GM23338 (cell line): ENCODE measurements at regions not wholly inside any gene's neighbourhood (a gene's known extent, or its start where the extent isn't known, plus 50 kb on each side); places are given as distances from the start of the nearest gene placed in this dataset.

Experiments
- ATAC-seq: fragments of 200-7000 bp; cut with Tn5 transposase; 3 replicates; pipeline ENCODE4 v1.9.1; 2020
- DNase-seq: peaks from one replicate; pipeline ENCODE4 v3.0.0-alpha.2; 2015; ENCODE audit warnings: low spot score
- H2AFZ ChIP-seq: fragments of 200-600 bp; sonication (generic); 2 replicates; pipeline ENCODE4 v1.8.0; 2016; ENCODE audit warnings: antibody characterized with exemption, mild to moderate bottlenecking, moderate library complexity
- H3F3A ChIP-seq: fragments of 200-600 bp; sonication (generic); replicated peaks from 2 replicates; pipeline ENCODE4 v1.8.0; 2017; ENCODE audit warnings: antibody characterized with exemption, mixed run types, low read depth
- H3K27ac ChIP-seq: fragments of 200-600 bp; sonication (generic); 2 replicates; pipeline ENCODE4 v1.6.1; 2016; ENCODE audit warnings: low read depth
- H3K27me3 ChIP-seq: fragments of 200-600 bp; sonication (generic); 2 replicates; pipeline ENCODE4 v1.8.0; 2016; ENCODE audit warnings: mild to moderate bottlenecking, mixed run types, moderate library complexity; ENCODE audit not compliant: insufficient read depth
- H3K36me3 ChIP-seq: fragments of 200-600 bp; sonication (generic); 2 replicates; pipeline ENCODE4 v1.8.0; 2016; ENCODE audit warnings: mild to moderate bottlenecking; ENCODE audit not compliant: insufficient read depth
- H3K4me1 ChIP-seq: fragments of 200-600 bp; sonication (generic); 2 replicates; pipeline ENCODE4 v1.8.0; 2016; ENCODE audit warnings: mild to moderate bottlenecking, moderate library complexity; ENCODE audit not compliant: insufficient read depth
- H3K4me2 ChIP-seq: fragments of 200-600 bp; sonication (generic); 2 replicates; pipeline ENCODE4 v1.7.1; 2017; ENCODE audit warnings: mixed run types
- H3K4me3 ChIP-seq: fragments of 200-600 bp; sonication (generic); 2 replicates; pipeline ENCODE4 v1.6.1; 2016; ENCODE audit warnings: mixed run types
- H3K79me2 ChIP-seq: fragments of 200-600 bp; sonication (generic); replicated peaks from 2 replicates; pipeline ENCODE4 v1.8.0; 2017; ENCODE audit warnings: mild to moderate bottlenecking; ENCODE audit not compliant: insufficient read depth
- H3K9me2 ChIP-seq: fragments of 200-600 bp; sonication (generic); 2 replicates; pipeline ENCODE4 v1.8.0; 2017; ENCODE audit not compliant: insufficient read depth
- H4K20me1 ChIP-seq: fragments of 200-600 bp; sonication (generic); replicated peaks from 2 replicates; pipeline ENCODE4 v1.8.0; 2017; ENCODE audit warnings: mild to moderate bottlenecking; ENCODE audit not compliant: insufficient read depth
- H3K27ac Mint-ChIP-seq: 2 replicates; pipeline ENCODE4 v1.8.0; 2020; ENCODE audit warnings: inconsistent platforms, mild to moderate bottlenecking, moderate library complexity, mixed read lengths
- H3K27me3 Mint-ChIP-seq: 3 replicates; pipeline ENCODE4 v1.8.0; 2022; ENCODE audit warnings: low read depth, mild to moderate bottlenecking, moderate library complexity, mixed read lengths, inconsistent platforms; ENCODE audit not compliant: insufficient read depth, poor library complexity
- H3K36me3 Mint-ChIP-seq: 3 replicates; pipeline ENCODE4 v1.8.0; 2021; ENCODE audit warnings: low read depth, mild to moderate bottlenecking, inconsistent platforms, moderate library complexity, mixed read lengths
- H3K4me1 Mint-ChIP-seq: 3 replicates; pipeline ENCODE4 v1.8.0; 2020; ENCODE audit warnings: mild to moderate bottlenecking, inconsistent platforms, mixed read lengths
- H3K4me3 Mint-ChIP-seq: 3 replicates; pipeline ENCODE4 v1.8.0; 2021; ENCODE audit warnings: moderate library complexity, mild to moderate bottlenecking, inconsistent platforms, mixed read lengths
- H3K9me3 Mint-ChIP-seq: 3 replicates; pipeline ENCODE4 v1.8.0; 2020; ENCODE audit warnings: moderate library complexity, mild to moderate bottlenecking, inconsistent platforms, mixed read lengths
- CTCF ChIP-seq, 2 experiments: fragments of 200-600 bp in 1 of 2; sonication (generic) in 1 of 2; conservative IDR thresholded peaks; 2 replicates each; pipeline versions ENCODE4 v1.5.1 to v1.6.1; 2016 to 2017; ENCODE audit warnings: antibody characterized with exemption in 2 of 2, low read depth in 2 of 2, mild to moderate bottlenecking in 2 of 2, moderate library complexity in 1 of 2
- ETS1 ChIP-seq: IDR thresholded peaks from 2 replicates; pipeline ENCODE4 v1.6.1; 2016; ENCODE audit warnings: antibody characterized with exemption
- EZH2phosphoT487 ChIP-seq: fragments of 200-600 bp; sonication (generic); IDR thresholded peaks from one replicate; pipeline ENCODE4 v1.8.1; 2018; ENCODE audit warnings: antibody characterized with exemption; ENCODE audit not compliant: unreplicated experiment
- JUNB ChIP-seq: IDR thresholded peaks from one replicate; pipeline ENCODE4 v1.6.1; 2016; ENCODE audit warnings: antibody characterized with exemption; ENCODE audit not compliant: unreplicated experiment
- POLR2AphosphoS5 ChIP-seq: IDR thresholded peaks from 2 replicates; pipeline ENCODE4 v1.6.1; 2016; ENCODE audit warnings: antibody characterized with exemption, low read depth
- ZNF114 ChIP-seq: fragments of 250-450 bp; sonication (Bioruptor Pico); IDR thresholded peaks from 2 replicates; pipeline ENCODE4 v1.5.0; 2020; ENCODE audit warnings: mild to moderate bottlenecking, moderate library complexity
- ZNF462 ChIP-seq: fragments of 250-450 bp; sonication (Bioruptor Pico); IDR thresholded peaks from 2 replicates; pipeline ENCODE4 v1.5.0; 2020; ENCODE audit warnings: mild to moderate bottlenecking, moderate library complexity

- TF ChIP-seq ZNF462 (CRISPR knock-in tag), result no peak
- TF ChIP-seq POLR2AphosphoS5, result no peak
- no peak for TF ChIP-seq ETS1
- no peak for TF ChIP-seq EZH2phosphoT487
- TF ChIP-seq JUNB, result no peak
- TF ChIP-seq ZNF114 (CRISPR knock-in tag), result no peak
Measured at GRCh38 chr15:62249501-62249900, 84.4 kb upstream of the C2CD4B start (continued).

GRCh38 chr15:62250186-62250585 is 85.1 kb upstream of the C2CD4B start:
- Histone ChIP-seq H3K4me1 (no peaks in the 10 kb centered on the region), H4K20me1 (no peaks in the 10 kb centered on the region), H3K79me2 (no peaks in the 10 kb centered on the region), H3K27me3 (no peaks in the 10 kb centered on the region), H2AFZ (no peak overlapping the region), H3K36me3 (no peaks in the 10 kb centered on the region), H3K9me2 (no peaks in the 10 kb centered on the region), H3F3A (no peaks in the 10 kb centered on the region), H3K4me3 (no peak overlapping the region), H3K4me2 (no peak overlapping the region), H3K27ac (no peak overlapping the region)
- H3K4me1 Mint-ChIP-seq, result peaks cover 6% of the 10 kb centered on the region; the same call in 1 of the 3 replicates
- DNase-seq (no peak), ATAC-seq (no peak)
- H3K36me3 Mint-ChIP-seq, result peaks cover 3% of the 10 kb centered on the region; the same call in 1 of the 3 replicates
- H3K27ac Mint-ChIP-seq, result no peak overlapping the region
- peaks cover 18% of the 10 kb centered on the region for H3K27me3 Mint-ChIP-seq
- H3K4me3 Mint-ChIP-seq, result no peak overlapping the region
- peaks cover 1% of the 10 kb centered on the region for H3K9me3 Mint-ChIP-seq
- TF ChIP-seq ZNF462 (CRISPR knock-in tag) (no peak), CTCF (conservative IDR thresholded peaks at IDR 0.05; ENCODE audit: low read depth in 2 of 2) (0 out of 4 replicates have a peak, but pooled peaks of 1 of the 2 experiments have one; percentile 11), POLR2AphosphoS5 (no peak)
